SU-DHL-6 (cell line): ENCODE measurements at regions not wholly inside any gene's neighbourhood (a gene's known extent, or its start where the extent isn't known, plus 50 kb on each side); places are given as distances from the start of the nearest gene placed in this dataset.

Experiments used
- EZH2phosphoT487 ChIP-seq: fragments of 200-600 bp; sonication (generic), shearing (Covaris generic); conservative IDR thresholded peaks from 2 replicates; pipeline ENCODE4 v1.6.1; 2018; ENCODE audit warnings: mild to moderate bottlenecking, antibody characterized with exemption, low read length, moderate library complexity, mixed read lengths
- TF ChIP-seq, protein P1 (sequence below): fragments of 200-600 bp; sonication (generic); IDR thresholded peaks from one replicate; pipeline ENCODE4 v1.5.1; 2017; ENCODE audit warnings: antibody characterized with exemption, mild to moderate bottlenecking, low read length, moderate library complexity; ENCODE audit not compliant: insufficient read depth, poor library complexity, severe bottlenecking

DNA sequence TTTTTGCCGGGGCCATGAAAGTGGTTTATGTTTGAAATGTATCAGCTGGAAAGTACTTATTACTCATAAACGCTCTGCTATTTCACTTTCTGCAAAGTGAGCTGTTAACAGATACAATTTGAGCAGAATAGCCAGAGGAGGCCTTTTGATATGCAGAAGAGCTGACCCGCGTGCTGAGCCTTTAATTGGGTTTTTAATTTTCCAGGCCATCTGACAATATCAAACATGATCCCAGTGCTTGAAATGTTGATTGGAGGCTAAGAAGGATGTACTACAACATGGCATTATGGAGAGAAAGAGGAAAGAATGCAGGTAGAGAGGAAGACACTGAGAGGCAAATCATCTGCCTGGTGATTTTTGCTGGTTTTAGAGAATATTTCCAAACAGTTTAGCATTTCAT, 261.3 kb upstream of the MEIS2 start:
- TF ChIP-seq, protein P1, sequence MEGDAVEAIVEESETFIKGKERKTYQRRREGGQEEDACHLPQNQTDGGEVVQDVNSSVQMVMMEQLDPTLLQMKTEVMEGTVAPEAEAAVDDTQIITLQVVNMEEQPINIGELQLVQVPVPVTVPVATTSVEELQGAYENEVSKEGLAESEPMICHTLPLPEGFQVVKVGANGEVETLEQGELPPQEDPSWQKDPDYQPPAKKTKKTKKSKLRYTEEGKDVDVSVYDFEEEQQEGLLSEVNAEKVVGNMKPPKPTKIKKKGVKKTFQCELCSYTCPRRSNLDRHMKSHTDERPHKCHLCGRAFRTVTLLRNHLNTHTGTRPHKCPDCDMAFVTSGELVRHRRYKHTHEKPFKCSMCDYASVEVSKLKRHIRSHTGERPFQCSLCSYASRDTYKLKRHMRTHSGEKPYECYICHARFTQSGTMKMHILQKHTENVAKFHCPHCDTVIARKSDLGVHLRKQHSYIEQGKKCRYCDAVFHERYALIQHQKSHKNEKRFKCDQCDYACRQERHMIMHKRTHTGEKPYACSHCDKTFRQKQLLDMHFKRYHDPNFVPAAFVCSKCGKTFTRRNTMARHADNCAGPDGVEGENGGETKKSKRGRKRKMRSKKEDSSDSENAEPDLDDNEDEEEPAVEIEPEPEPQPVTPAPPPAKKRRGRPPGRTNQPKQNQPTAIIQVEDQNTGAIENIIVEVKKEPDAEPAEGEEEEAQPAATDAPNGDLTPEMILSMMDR, result no peak
- TF ChIP-seq EZH2phosphoT487, result no peak
